ENCODE measurements at regions not wholly inside any gene's neighbourhood (a gene's known extent, or its start where the extent isn't known, plus 50 kb on each side); places are given as distances from the start of the nearest gene placed in this dataset.

DNA sequence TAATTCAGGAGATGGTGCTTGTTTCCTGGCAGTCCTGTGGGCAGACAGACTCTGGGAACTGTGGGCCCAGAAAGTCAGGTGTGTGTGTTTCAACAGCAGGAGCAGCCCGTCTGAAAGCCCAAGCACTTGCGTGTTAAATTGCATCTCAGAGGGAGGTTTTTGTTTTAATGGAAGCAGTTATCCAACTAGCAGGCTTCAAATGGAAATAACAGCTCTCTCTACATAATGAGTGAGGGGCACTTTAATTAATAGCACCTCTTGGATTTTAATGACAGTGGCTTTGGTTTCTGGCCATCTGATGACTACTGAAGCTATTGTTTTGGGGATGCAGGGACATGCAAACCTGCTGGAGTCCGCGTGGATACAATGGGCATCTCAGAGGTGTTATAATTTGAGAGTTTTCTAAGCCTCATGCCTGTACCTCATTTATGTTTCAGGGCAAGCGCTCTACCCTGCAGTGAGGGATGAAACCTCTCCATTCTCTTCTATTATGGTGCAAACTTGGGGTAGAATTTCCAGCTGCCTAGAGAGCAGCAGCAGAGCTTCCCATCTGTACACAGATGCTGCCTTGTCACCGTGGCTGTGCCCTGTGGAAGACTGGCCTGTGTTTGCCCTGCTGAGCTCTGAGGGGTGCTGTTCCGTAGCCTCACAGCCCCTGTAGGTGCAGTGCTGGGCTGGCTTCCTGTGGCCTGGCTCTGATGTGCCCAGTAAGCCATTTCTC is 206.6 kb upstream of the GPR26 start (continued):
- TF ChIP-seq SP1 (IDR thresholded peaks at IDR 0.05; ENCODE audit: low read depth, low read length) (peak; percentile 22; the same call in 1 of the 2 replicates), POLR2AphosphoS5 (IDR thresholded peaks at IDR 0.05; ENCODE audit: low read depth, low read length) (no peak), TBP (IDR thresholded peaks at IDR 0.05; ENCODE audit: low read depth, low read length) (no peak), ASH2L (IDR thresholded peaks at IDR 0.05; ENCODE audit: low read length) (no peak), GTF2F1 (IDR thresholded peaks at IDR 0.05; ENCODE audit: borderline replicate concordance, low read depth, low read length) (no peak), RFX5 (IDR thresholded peaks at IDR 0.05; ENCODE audit: borderline replicate concordance, low read depth, low read length) (no peak), RXRA (IDR thresholded peaks at IDR 0.05; ENCODE audit: insufficient read depth, low read depth, low read length) (no peak), EGR1 (IDR thresholded peaks at IDR 0.05; ENCODE audit: borderline replicate concordance, low read depth, low read length) (no peak), KDM5A (IDR thresholded peaks at IDR 0.05; ENCODE audit: low read length) (no peak), SIN3A (conservative IDR thresholded peaks at IDR 0.05 in 1 of 2, IDR thresholded peaks at IDR 0.05 in 1 of 2; ENCODE audit: low read depth in 1 of 2, low read length in 2 of 2) (no peak), EP300 (IDR thresholded peaks at IDR 0.05; ENCODE audit: borderline replicate concordance in 1 of 2, low read depth in 2 of 2, low read length in 2 of 2) (0 out of 3 replicates have a peak, but pooled peaks of 1 of the 2 experiments have one; percentile 48), POLR2A (IDR thresholded peaks at IDR 0.05; ENCODE audit: control extremely low read depth in 1 of 2, low read depth in 2 of 2, low read length in 2 of 2) (no peak), E2F6 (IDR thresholded peaks at IDR 0.05) (0 out of 2 replicates have a peak, but pooled peaks have one; percentile 27), NANOG (IDR thresholded peaks at IDR 0.05; ENCODE audit: insufficient read depth, low read depth, low read length, poor library complexity, severe bottlenecking) (peak; percentile 95), TAF7 (optimal IDR thresholded peaks at IDR 0.05; ENCODE audit: borderline replicate concordance, low read depth, low read length) (no peak), ATF2 (IDR thresholded peaks at IDR 0.05; ENCODE audit: low read length) (0 out of 2 replicates have a peak, but pooled peaks have one; percentile 53), MAFK (IDR thresholded peaks at IDR 0.05; ENCODE audit: low read depth, low read length) (no peak), SIX5 (IDR thresholded peaks at IDR 0.05; ENCODE audit: low read depth, low read length) (no peak)
- TF ChIP-seq, protein P1, sequence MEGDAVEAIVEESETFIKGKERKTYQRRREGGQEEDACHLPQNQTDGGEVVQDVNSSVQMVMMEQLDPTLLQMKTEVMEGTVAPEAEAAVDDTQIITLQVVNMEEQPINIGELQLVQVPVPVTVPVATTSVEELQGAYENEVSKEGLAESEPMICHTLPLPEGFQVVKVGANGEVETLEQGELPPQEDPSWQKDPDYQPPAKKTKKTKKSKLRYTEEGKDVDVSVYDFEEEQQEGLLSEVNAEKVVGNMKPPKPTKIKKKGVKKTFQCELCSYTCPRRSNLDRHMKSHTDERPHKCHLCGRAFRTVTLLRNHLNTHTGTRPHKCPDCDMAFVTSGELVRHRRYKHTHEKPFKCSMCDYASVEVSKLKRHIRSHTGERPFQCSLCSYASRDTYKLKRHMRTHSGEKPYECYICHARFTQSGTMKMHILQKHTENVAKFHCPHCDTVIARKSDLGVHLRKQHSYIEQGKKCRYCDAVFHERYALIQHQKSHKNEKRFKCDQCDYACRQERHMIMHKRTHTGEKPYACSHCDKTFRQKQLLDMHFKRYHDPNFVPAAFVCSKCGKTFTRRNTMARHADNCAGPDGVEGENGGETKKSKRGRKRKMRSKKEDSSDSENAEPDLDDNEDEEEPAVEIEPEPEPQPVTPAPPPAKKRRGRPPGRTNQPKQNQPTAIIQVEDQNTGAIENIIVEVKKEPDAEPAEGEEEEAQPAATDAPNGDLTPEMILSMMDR (IDR thresholded peaks at IDR 0.05; ENCODE audit: control extremely low read depth in 1 of 3, insufficient read depth in 1 of 3, low read depth in 1 of 3, low read length in 3 of 3): peak in 1 of 3 experiments; percentile 10; a peak in 1 of 4 replicates

All from H1 (cell line).